ENCODE measurements at regions not wholly inside any gene's neighbourhood (a gene's known extent, or its start where the extent isn't known, plus 50 kb on each side); places are given as distances from the start of the nearest gene placed in this dataset.

- H3K79me2 ChIP-seq (ENCODE audit: control insufficient read depth, insufficient read depth, low read length) = no peaks in the 10 kb centered on the region
- intact Hi-C loops (cut with micrococcal nuclease) = no loop called here
- POLR2A ChIA-PET = no interaction called here
These were observed 66.2 kb upstream of the WDR41 start for GRCh38 chr5:77558266-77558665.

More at GRCh38 chr5:77558266-77558665, 66.2 kb upstream of the WDR41 start:
- H3K9me1 ChIP-seq (replicated peaks; ENCODE audit: control insufficient read depth, extremely low read depth, insufficient read depth, low read length) = no peaks in the 10 kb centered on the region
- no peak overlapping the region for H3K4me2 ChIP-seq (ENCODE audit: insufficient read depth, low read length)
- CTCF ChIA-PET = interaction anchor here (0.9 to 1.3 kb wide), 3 partner anchors 11 to 711 kb away, joined by 3 to 4 read pairs (median 3); no protein-coding TSS in a partner anchor
- no TSS peak for BruUV-seq (replicated peaks)
- H2AFZ ChIP-seq (ENCODE audit: low read depth, low read length) = no peak overlapping the region
- dilution Hi-C loops (cut with MboI; ENCODE audit: extremely low pct_ligation_motif_present, low sequenced_read_pairs) = no loop called here
- DNase-seq (ENCODE audit: low read depth, low spot score) (no peak), FAIRE-seq (no peak)
- no peaks in the 10 kb centered on the region for H3K9me3 ChIP-seq (replicated peaks; ENCODE audit: control insufficient read depth, insufficient read depth, low read length)
- H3K9ac ChIP-seq (replicated peaks; ENCODE audit: extremely low read depth, insufficient read depth, low read length) = no peak overlapping the region
- H3K27ac ChIP-seq (ENCODE audit: insufficient read depth, low read depth, low read length) = no peak overlapping the region
- H3K4me1 ChIP-seq (ENCODE audit: control insufficient read depth, extremely low read depth, insufficient read depth, low read length) = no peaks in the 10 kb centered on the region
- H3K36me3 ChIP-seq (ENCODE audit: control insufficient read depth in 2 of 2, extremely low read depth in 1 of 2, insufficient read depth in 2 of 2, low read length in 2 of 2) = no peaks in the 10 kb centered on the region
- no peak overlapping the region for H3K4me3 ChIP-seq (replicated peaks in 1 of 3; ENCODE audit: insufficient read depth in 1 of 3, low read depth in 1 of 3, low read length in 3 of 3)
- peaks cover 4 to 24% of the 10 kb centered on the region in 2 experiments for H3K27me3 ChIP-seq (ENCODE audit: control insufficient read depth in 2 of 2, insufficient read depth in 2 of 2, low read length in 2 of 2)
- TF ChIP-seq FOS (IDR thresholded peaks at IDR 0.05; ENCODE audit: borderline replicate concordance, insufficient read depth, low read length) (no peak), CTCF (IDR thresholded peaks at IDR 0.05; ENCODE audit: extremely low read depth in 1 of 2, insufficient read depth in 1 of 2, low read depth in 1 of 2, low read length in 2 of 2) (no peak), MAX (IDR thresholded peaks at IDR 0.05; ENCODE audit: insufficient read depth, insufficient read length) (no peak), GATA2 (IDR thresholded peaks at IDR 0.05; ENCODE audit: insufficient read depth, insufficient read length, low read depth, low read length) (no peak), JUN (IDR thresholded peaks at IDR 0.05; ENCODE audit: borderline replicate concordance, insufficient read depth, insufficient read length, low read depth) (no peak), POLR2AphosphoS5 (IDR thresholded peaks at IDR 0.05; ENCODE audit: insufficient read depth, low read depth, low read length) (no peak), MYC (IDR thresholded peaks at IDR 0.05; ENCODE audit: low read depth, low read length) (no peak), POLR2A (IDR thresholded peaks at IDR 0.05; ENCODE audit: low read depth, low read length) (no peak), EZH2 (IDR thresholded peaks at IDR 0.05; ENCODE audit: borderline replicate concordance, low read depth, low read length, severe bottlenecking) (no peak)
- no peaks in the 10 kb centered on the region for H4K20me1 ChIP-seq (replicated peaks; ENCODE audit: control insufficient read depth, extremely low read depth, insufficient read depth, low read length)
